Uterus (tissue), 3 donors: ENCODE measurements at regions not wholly inside any gene's neighbourhood (a gene's known extent, or its start where the extent isn't known, plus 50 kb on each side); places are given as distances from the start of the nearest gene placed in this dataset.

Experiments
- DNase-seq, 2 donors: peaks; one replicate each; pipeline ENCODE4 v3.0.0-alpha.2; 2019 to 2020
- H3K27ac ChIP-seq, 2 donors: fragments of 200-600 bp; sonication (generic); 1 replicate in 1 of 2; 2 replicates in 1 of 2; pipeline ENCODE4 v1.5.1; 2016 to 2018
- H3K27me3 ChIP-seq, 2 donors: fragments of 200-600 bp; sonication (generic); one replicate each; pipeline ENCODE4 v1.5.1; 2018 to 2019; ENCODE audit warnings: control low read depth in 1 of 2
- H3K36me3 ChIP-seq, 2 donors: fragments of 200-600 bp; sonication (generic); one replicate each; pipeline ENCODE4 v1.5.1; 2019; ENCODE audit warnings: control low read depth in 1 of 2
- H3K4me1 ChIP-seq, 2 donors: fragments of 200-600 bp; sonication (generic); one replicate each; pipeline ENCODE4 v1.5.1; 2018 to 2019; ENCODE audit warnings: control low read depth in 1 of 2
- H3K4me3 ChIP-seq, 2 donors: fragments of 200-600 bp; sonication (generic); 1 replicate in 1 of 2; 2 replicates in 1 of 2; pipeline ENCODE4 v1.5.1; 2018 to 2019; ENCODE audit warnings: mild to moderate bottlenecking in 1 of 2
- H3K9me3 ChIP-seq, 2 donors: fragments of 200-600 bp; sonication (generic); one replicate each; pipeline ENCODE4 v1.5.1; 2019; ENCODE audit warnings: control low read depth in 1 of 2
- POLR2A ChIP-seq, 2 donors: fragments of 450-650 bp; IDR thresholded peaks; one replicate each; pipeline ENCODE4 v1.6.1; 2016; ENCODE audit warnings: antibody characterized with exemption in 2 of 2, mild to moderate bottlenecking in 1 of 2, moderate library complexity in 1 of 2
- intact Hi-C: fragments of 100-400 bp; cut with DNase I; formaldehyde crosslinking; loops from one replicate; pipeline ENCODE4 v1.15.1; 2023; ENCODE audit warnings: low total_unique reads
- TF ChIP-seq, protein P1 (sequence below), 4 experiments: fragments of 200-600 bp in 2 of 4; fragments of 450-650 bp in 2 of 4; sonication (generic) in 2 of 4; IDR thresholded peaks; one replicate each; pipeline ENCODE4 v1.5.1; 2016 to 2019; ENCODE audit warnings: antibody characterized with exemption in 4 of 4, mild to moderate bottlenecking in 2 of 4, moderate library complexity in 1 of 4
- donor health status: DM: yes; HTN: yes; CAD: no.

DNA sequence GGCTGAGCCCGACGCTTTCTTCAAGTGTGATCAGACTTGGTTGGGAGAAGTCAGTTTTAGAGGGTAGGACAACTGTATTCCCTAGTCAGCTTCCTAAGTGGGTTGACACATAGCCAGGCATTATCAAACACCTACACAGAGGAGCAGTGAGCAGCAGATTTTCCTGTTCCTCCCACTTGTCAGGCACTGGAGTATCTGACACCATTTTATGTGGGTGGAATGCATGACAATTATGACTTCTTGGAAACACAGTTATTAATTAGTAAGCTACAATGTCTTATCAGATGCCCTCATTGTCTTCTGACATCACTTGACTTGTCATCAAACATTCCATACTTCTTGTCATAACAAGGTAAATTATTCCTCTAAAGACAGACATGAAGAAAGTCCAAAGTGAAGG, 124.9 kb downstream of the IRX2 start:
- no peaks in the 10 kb centered on the region for H3K4me1 ChIP-seq
- H3K4me3 ChIP-seq = no peak overlapping the region
- H3K27ac ChIP-seq = no peak overlapping the region
- TF ChIP-seq POLR2A (IDR thresholded peaks at IDR 0.05) = no peak
- TF ChIP-seq, protein P1, sequence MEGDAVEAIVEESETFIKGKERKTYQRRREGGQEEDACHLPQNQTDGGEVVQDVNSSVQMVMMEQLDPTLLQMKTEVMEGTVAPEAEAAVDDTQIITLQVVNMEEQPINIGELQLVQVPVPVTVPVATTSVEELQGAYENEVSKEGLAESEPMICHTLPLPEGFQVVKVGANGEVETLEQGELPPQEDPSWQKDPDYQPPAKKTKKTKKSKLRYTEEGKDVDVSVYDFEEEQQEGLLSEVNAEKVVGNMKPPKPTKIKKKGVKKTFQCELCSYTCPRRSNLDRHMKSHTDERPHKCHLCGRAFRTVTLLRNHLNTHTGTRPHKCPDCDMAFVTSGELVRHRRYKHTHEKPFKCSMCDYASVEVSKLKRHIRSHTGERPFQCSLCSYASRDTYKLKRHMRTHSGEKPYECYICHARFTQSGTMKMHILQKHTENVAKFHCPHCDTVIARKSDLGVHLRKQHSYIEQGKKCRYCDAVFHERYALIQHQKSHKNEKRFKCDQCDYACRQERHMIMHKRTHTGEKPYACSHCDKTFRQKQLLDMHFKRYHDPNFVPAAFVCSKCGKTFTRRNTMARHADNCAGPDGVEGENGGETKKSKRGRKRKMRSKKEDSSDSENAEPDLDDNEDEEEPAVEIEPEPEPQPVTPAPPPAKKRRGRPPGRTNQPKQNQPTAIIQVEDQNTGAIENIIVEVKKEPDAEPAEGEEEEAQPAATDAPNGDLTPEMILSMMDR (IDR thresholded peaks at IDR 0.05) = no peak
- DNase-seq = no peak
- H3K36me3 ChIP-seq = no peaks in the 10 kb centered on the region
- H3K27me3 ChIP-seq = no peaks in the 10 kb centered on the region
- intact Hi-C loops = no loop called here
- no peaks in the 10 kb centered on the region for H3K9me3 ChIP-seq

DNA sequence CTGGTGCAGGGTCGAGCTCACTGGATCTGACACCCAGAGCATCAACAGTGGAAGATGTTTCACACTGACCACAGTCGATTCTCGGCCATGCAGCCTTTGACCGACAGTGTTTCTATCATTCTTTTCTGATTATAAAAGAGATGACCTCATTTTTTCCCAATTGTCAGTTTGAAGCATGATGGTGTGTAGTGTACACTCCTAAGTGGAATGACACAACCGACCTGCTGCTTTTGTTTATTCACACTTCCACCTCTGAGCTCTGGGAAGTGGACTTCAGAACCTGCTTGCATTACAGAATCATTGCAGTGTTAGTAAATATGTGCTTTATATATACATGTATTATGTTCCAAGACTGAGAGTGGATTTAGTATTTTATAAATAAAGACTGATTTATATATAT, 128.6 kb downstream of the IRX2 start:
- no peak for DNase-seq
- TF ChIP-seq POLR2A (IDR thresholded peaks at IDR 0.05) = no peak
- TF ChIP-seq, protein P1 (IDR thresholded peaks at IDR 0.05) = no peak
- Histone ChIP-seq H3K4me1 (no peaks in the 10 kb centered on the region), H3K36me3 (no peaks in the 10 kb centered on the region), H3K9me3 (no peaks in the 10 kb centered on the region), H3K4me3 (no peak overlapping the region), H3K27ac (no peak overlapping the region), H3K27me3 (no peaks in the 10 kb centered on the region)
- intact Hi-C loops = no loop called here

DNA sequence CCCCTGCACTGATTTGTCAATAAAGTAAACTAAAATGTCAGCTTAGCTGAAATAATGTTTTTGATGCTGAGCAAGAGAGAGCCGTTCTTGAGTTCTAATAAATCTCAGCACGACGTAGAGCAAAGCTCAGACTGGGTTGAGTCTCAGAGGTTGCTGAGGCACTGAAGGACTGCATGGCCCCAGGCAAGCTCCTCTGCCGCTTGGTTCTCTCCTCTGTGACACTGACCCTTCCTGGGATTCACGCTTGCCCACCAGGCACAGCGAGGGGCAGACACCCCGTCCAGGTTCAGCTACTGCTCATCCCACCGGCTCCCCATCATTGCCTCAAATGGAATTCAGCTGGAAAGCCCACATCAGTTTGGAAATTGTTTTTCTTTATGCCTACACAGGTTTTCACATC, 129.8 kb downstream of the IRX2 start:
- intact Hi-C loops = no loop called here

DNA sequence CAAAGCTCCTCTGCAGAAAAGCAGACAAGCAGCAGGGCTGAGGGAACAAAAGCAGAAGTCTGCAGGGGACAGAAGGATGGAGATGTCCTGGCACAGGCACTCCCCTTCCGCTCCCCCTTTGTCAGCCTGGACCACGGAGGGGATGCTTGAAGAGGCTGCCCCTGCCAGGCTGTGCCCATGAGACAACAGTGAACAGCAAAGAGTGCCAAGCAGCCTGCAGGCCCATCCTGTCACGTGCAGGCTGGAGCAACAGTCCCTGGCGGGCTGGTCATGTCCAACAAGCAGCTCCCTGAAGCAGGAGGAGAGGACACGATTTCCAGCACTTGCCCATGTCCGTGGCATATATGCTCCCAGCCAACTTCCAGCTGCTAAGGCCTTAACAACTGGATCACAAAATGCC, 132.3 kb downstream of the IRX2 start:
- no peak for DNase-seq
- H3K27ac ChIP-seq = no peak overlapping the region
- intact Hi-C loops = no loop called here
- no peaks in the 10 kb centered on the region for H3K36me3 ChIP-seq
- H3K9me3 ChIP-seq = no peaks in the 10 kb centered on the region
- no peak overlapping the region for H3K4me3 ChIP-seq
- TF ChIP-seq POLR2A (IDR thresholded peaks at IDR 0.05) = no peak
- TF ChIP-seq, protein P1 (IDR thresholded peaks at IDR 0.05) = no peak
- H3K4me1 ChIP-seq = no peaks in the 10 kb centered on the region
- H3K27me3 ChIP-seq = no peaks in the 10 kb centered on the region

More for the DNA sequence above, 129.8 kb downstream of the IRX2 start:
- H3K36me3 ChIP-seq = no peaks in the 10 kb centered on the region
- H3K4me3 ChIP-seq = no peak overlapping the region
- H3K9me3 ChIP-seq = no peaks in the 10 kb centered on the region
- no peak for DNase-seq
- no peak for TF ChIP-seq POLR2A (IDR thresholded peaks at IDR 0.05)
- TF ChIP-seq, protein P1 (IDR thresholded peaks at IDR 0.05) = no peak
- no peak overlapping the region for H3K27ac ChIP-seq
- no peaks in the 10 kb centered on the region for H3K27me3 ChIP-seq
- H3K4me1 ChIP-seq = no peaks in the 10 kb centered on the region

DNA sequence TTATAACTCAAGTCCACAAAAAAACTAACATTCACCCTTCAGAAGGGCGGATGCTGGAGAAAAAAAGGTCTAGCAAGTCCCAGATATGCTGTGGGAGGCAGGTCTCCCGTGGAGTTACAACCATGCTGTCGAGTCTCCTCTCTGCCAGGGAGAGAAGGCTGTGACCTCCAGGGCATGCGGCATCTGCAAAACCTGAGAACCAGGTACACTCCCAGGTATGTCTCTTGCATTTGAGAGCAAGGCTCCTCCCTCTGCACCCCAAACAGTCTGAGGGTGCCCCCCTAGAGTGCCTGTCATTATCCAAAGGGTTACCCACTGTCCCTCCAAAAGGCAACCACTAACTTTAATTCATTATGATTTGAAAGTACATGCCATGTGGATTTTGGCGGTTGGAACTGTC, 134.0 kb downstream of the IRX2 start:
- Histone ChIP-seq H3K4me3 (no peak overlapping the region), H3K9me3 (no peaks in the 10 kb centered on the region), H3K27ac (no peak overlapping the region), H3K4me1 (no peaks in the 10 kb centered on the region), H3K36me3 (no peaks in the 10 kb centered on the region), H3K27me3 (no peaks in the 10 kb centered on the region)
- TF ChIP-seq, protein P1 (IDR thresholded peaks at IDR 0.05) = no peak
- TF ChIP-seq POLR2A (IDR thresholded peaks at IDR 0.05) = no peak
- intact Hi-C loops = no loop called here
- no peak for DNase-seq
